Esophagus squamous epithelium (tissue), 4 donors: ENCODE measurements at regions not wholly inside any gene's neighbourhood (a gene's known extent, or its start where the extent isn't known, plus 50 kb on each side); places are given as distances from the start of the nearest gene placed in this dataset.

Experiments
- POLR2A ChIP-seq, 4 donors: fragments of 450-650 bp; IDR thresholded peaks; one replicate each; pipeline ENCODE4 v1.6.1; 2017; ENCODE audit warnings: antibody characterized with exemption in 4 of 4, mild to moderate bottlenecking in 4 of 4, moderate library complexity in 3 of 4
- TF ChIP-seq, protein P1 (sequence below), 6 experiments: fragments of 450-650 bp in 4 of 6; fragments of 200-600 bp in 2 of 6; sonication (generic) in 2 of 6; IDR thresholded peaks; one replicate each; pipeline ENCODE4 v1.5.1; 2016 to 2019; ENCODE audit warnings: antibody characterized with exemption in 6 of 6, mild to moderate bottlenecking in 4 of 6, moderate library complexity in 4 of 6

DNA sequence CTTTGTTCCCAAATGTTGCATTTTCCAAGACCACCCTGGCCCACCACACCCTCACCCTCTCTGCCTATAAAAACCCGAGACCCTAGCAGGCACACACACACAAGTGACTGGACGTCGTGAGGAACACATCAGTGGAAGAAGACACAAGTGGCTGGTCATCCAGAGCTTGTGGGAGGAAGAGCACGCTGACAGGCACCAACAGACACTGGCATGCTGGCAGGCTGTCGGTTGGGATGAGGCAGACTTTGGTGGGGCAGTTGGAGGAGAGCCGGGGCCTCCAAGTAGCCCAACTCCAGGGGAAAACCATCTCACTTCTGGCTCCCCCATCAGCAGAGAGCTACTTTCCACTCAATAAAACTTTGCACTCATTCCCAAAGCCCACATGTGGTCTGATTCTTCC, 225.5 kb upstream of the ZEB2 start:
- TF ChIP-seq, protein P1, sequence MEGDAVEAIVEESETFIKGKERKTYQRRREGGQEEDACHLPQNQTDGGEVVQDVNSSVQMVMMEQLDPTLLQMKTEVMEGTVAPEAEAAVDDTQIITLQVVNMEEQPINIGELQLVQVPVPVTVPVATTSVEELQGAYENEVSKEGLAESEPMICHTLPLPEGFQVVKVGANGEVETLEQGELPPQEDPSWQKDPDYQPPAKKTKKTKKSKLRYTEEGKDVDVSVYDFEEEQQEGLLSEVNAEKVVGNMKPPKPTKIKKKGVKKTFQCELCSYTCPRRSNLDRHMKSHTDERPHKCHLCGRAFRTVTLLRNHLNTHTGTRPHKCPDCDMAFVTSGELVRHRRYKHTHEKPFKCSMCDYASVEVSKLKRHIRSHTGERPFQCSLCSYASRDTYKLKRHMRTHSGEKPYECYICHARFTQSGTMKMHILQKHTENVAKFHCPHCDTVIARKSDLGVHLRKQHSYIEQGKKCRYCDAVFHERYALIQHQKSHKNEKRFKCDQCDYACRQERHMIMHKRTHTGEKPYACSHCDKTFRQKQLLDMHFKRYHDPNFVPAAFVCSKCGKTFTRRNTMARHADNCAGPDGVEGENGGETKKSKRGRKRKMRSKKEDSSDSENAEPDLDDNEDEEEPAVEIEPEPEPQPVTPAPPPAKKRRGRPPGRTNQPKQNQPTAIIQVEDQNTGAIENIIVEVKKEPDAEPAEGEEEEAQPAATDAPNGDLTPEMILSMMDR (IDR thresholded peaks at IDR 0.05) = no peak
- TF ChIP-seq POLR2A (IDR thresholded peaks at IDR 0.05) = no peak
